DOHH2 (cell line): ENCODE measurements at regions not wholly inside any gene's neighbourhood (a gene's known extent, or its start where the extent isn't known, plus 50 kb on each side); places are given as distances from the start of the nearest gene placed in this dataset.

Source experiments
- H3F3A ChIP-seq: fragments of 200-600 bp; sonication (generic), shearing (Covaris generic); 2 replicates; pipeline ENCODE4 v1.6.0; 2016; ENCODE audit warnings: antibody characterized with exemption, mild to moderate bottlenecking; ENCODE audit not compliant: control insufficient read depth, insufficient read depth
- H3K27ac ChIP-seq: fragments of 200-600 bp; sonication (generic); 2 replicates; pipeline ENCODE4 v1.5.1; 2014; ENCODE audit warnings: low read depth, mild to moderate bottlenecking, low read length, moderate library complexity
- H3K27me3 ChIP-seq: fragments of 200-600 bp; sonication (generic); 2 replicates; pipeline ENCODE4 v1.6.1; 2014; ENCODE audit warnings: mild to moderate bottlenecking, low read length, mixed read lengths; ENCODE audit not compliant: control insufficient read depth
- H3K36me3 ChIP-seq: fragments of 200-600 bp; sonication (generic); 2 replicates; pipeline ENCODE4 v1.6.1; 2014; ENCODE audit warnings: mild to moderate bottlenecking, low read length, moderate library complexity, mixed read lengths; ENCODE audit not compliant: control insufficient read depth
- H3K4me1 ChIP-seq: fragments of 200-600 bp; sonication (generic); 2 replicates; pipeline ENCODE4 v1.6.1; 2014; ENCODE audit warnings: mild to moderate bottlenecking, low read length, mixed read lengths; ENCODE audit not compliant: control insufficient read depth
- H3K4me2 ChIP-seq: fragments of 200-600 bp; sonication (generic); 2 replicates; pipeline ENCODE4 v1.6.0; 2014; ENCODE audit warnings: mild to moderate bottlenecking, low read length, moderate library complexity
- H3K4me3 ChIP-seq: fragments of 200-600 bp; sonication (generic); 2 replicates; pipeline ENCODE4 v1.5.1; 2014; ENCODE audit warnings: mild to moderate bottlenecking, low read length, mixed read lengths
- H3K79me2 ChIP-seq: fragments of 200-600 bp; sonication (generic); 2 replicates; pipeline ENCODE4 v1.6.1; 2014; ENCODE audit warnings: mild to moderate bottlenecking, low read length, mixed read lengths; ENCODE audit not compliant: control insufficient read depth
- H3K9me2 ChIP-seq: fragments of 200-600 bp; sonication (generic); replicated peaks from 2 replicates; pipeline ENCODE4 v1.6.1; 2014; ENCODE audit warnings: mild to moderate bottlenecking, low read length, mixed read lengths; ENCODE audit not compliant: control insufficient read depth
- H3K9me3 ChIP-seq: fragments of 200-600 bp; sonication (generic); 2 replicates; pipeline ENCODE4 v1.6.1; 2014; ENCODE audit warnings: antibody characterized with exemption, low read length, mixed read lengths; ENCODE audit not compliant: control insufficient read depth, insufficient read depth
- H4K20me1 ChIP-seq: fragments of 200-600 bp; sonication (generic); 2 replicates; pipeline ENCODE4 v1.6.0; 2014; ENCODE audit warnings: low read depth, mild to moderate bottlenecking, antibody characterized with exemption, low read length, moderate library complexity; ENCODE audit not compliant: control insufficient read depth, insufficient read depth
- CTCF ChIP-seq: fragments of 200-600 bp; sonication (generic); IDR thresholded peaks from one replicate; pipeline ENCODE4 v1.5.1; 2014; ENCODE audit warnings: antibody characterized with exemption, mild to moderate bottlenecking, low read depth, low read length; ENCODE audit not compliant: poor library complexity, severe bottlenecking
- EZH2phosphoT487 ChIP-seq: fragments of 200-600 bp; sonication (generic); IDR thresholded peaks from 2 replicates; pipeline ENCODE4 v1.6.1; 2017; ENCODE audit warnings: borderline replicate concordance, mild to moderate bottlenecking, antibody characterized with exemption, low read length, moderate library complexity, mixed read lengths

- H3K4me3 ChIP-seq = no peak overlapping the region
- H3K27ac ChIP-seq = no peak overlapping the region
- H3K4me2 ChIP-seq = no peak overlapping the region
These were observed 245.7 kb downstream of the IKZF2 start for GRCh38 chr2:212905640-212906201.

GRCh38 chr2:212904646-212905045 is 246.8 kb downstream of the IKZF2 start:
- no peak overlapping the region for H3K27ac ChIP-seq

More at GRCh38 chr2:212905640-212906201, 245.7 kb downstream of the IKZF2 start:
- Histone ChIP-seq H3F3A (no peaks in the 10 kb centered on the region), H3K4me1 (0 out of 2 replicates have a peak, but pooled peaks cover 3% of the 10 kb centered on the region), H3K9me3 (no peaks in the 10 kb centered on the region), H4K20me1 (no peaks in the 10 kb centered on the region), H3K36me3 (no peaks in the 10 kb centered on the region), H3K27me3 (no peaks in the 10 kb centered on the region), H3K79me2 (no peaks in the 10 kb centered on the region), H3K9me2 (no peaks in the 10 kb centered on the region)
- no peak for TF ChIP-seq CTCF
- TF ChIP-seq EZH2phosphoT487 = no peak

GRCh38 chr2:212903413-212903812 is 248.0 kb downstream of the IKZF2 start:
- Histone ChIP-seq H3K27ac (no peak overlapping the region), H3K27me3 (no peaks in the 10 kb centered on the region), H3F3A (no peaks in the 10 kb centered on the region), H3K4me2 (no peak overlapping the region), H3K36me3 (no peaks in the 10 kb centered on the region), H4K20me1 (no peaks in the 10 kb centered on the region), H3K4me1 (no peaks in the 10 kb centered on the region), H3K79me2 (no peaks in the 10 kb centered on the region), H3K9me2 (no peaks in the 10 kb centered on the region), H3K9me3 (no peaks in the 10 kb centered on the region), H3K4me3 (no peak overlapping the region)
- TF ChIP-seq CTCF (no peak), EZH2phosphoT487 (no peak)

More at GRCh38 chr2:212904646-212905045, 246.8 kb downstream of the IKZF2 start:
- Histone ChIP-seq H3K27me3 (no peaks in the 10 kb centered on the region), H3K4me3 (no peak overlapping the region), H3K79me2 (no peaks in the 10 kb centered on the region), H3K36me3 (no peaks in the 10 kb centered on the region), H4K20me1 (no peaks in the 10 kb centered on the region), H3K9me3 (no peaks in the 10 kb centered on the region), H3K4me2 (no peak overlapping the region), H3K4me1 (no peaks in the 10 kb centered on the region), H3K9me2 (no peaks in the 10 kb centered on the region), H3F3A (no peaks in the 10 kb centered on the region)
- no peak for TF ChIP-seq CTCF
- no peak for TF ChIP-seq EZH2phosphoT487

GRCh38 chr2:212902421-212902820 is 249.0 kb downstream of the IKZF2 start:
- TF ChIP-seq CTCF = no peak
- TF ChIP-seq EZH2phosphoT487 = no peak
- Histone ChIP-seq H3F3A (no peaks in the 10 kb centered on the region), H3K27me3 (no peaks in the 10 kb centered on the region), H3K36me3 (no peaks in the 10 kb centered on the region), H3K4me3 (no peak overlapping the region), H3K79me2 (no peaks in the 10 kb centered on the region), H3K4me1 (no peaks in the 10 kb centered on the region), H3K27ac (no peak overlapping the region), H3K9me3 (no peaks in the 10 kb centered on the region), H3K4me2 (no peak overlapping the region), H3K9me2 (no peaks in the 10 kb centered on the region), H4K20me1 (no peaks in the 10 kb centered on the region)
